H9 (cell line): ENCODE measurements at regions not wholly inside any gene's neighbourhood (a gene's known extent, or its start where the extent isn't known, plus 50 kb on each side); places are given as distances from the start of the nearest gene placed in this dataset.

Source experiments
- DNase-seq: peaks from one replicate; pipeline ENCODE4 v3.0.0-alpha.2; 2017
- H2AFZ ChIP-seq: one replicate; pipeline ENCODE4 v1.6.1; 2013; ENCODE audit warnings: mild to moderate bottlenecking, low read length, control low read depth, moderate library complexity
- H2AK5ac ChIP-seq: 2 replicates; pipeline ENCODE4 v1.6.1; 2013; ENCODE audit warnings: low read length, control low read depth, mixed read lengths; ENCODE audit not compliant: insufficient read length
- H2BK120ac ChIP-seq: one replicate; pipeline ENCODE4 v1.6.1; 2013; ENCODE audit warnings: low read depth, mild to moderate bottlenecking, low read length, control low read depth, inconsistent platforms; ENCODE audit not compliant: poor library complexity, severe bottlenecking
- H2BK12ac ChIP-seq: 2 replicates; pipeline ENCODE4 v1.6.1; 2013; ENCODE audit warnings: low read length, control low read depth, mixed read lengths, low read depth; ENCODE audit not compliant: insufficient read length
- H2BK15ac ChIP-seq: 2 replicates; pipeline ENCODE4 v1.6.1; 2013; ENCODE audit warnings: low read depth, low read length, control low read depth
- H2BK20ac ChIP-seq: one replicate; pipeline ENCODE4 v1.6.1; 2013; ENCODE audit warnings: low read depth, mild to moderate bottlenecking, low read length, control low read depth, inconsistent platforms; ENCODE audit not compliant: poor library complexity, severe bottlenecking
- H2BK5ac ChIP-seq: 2 replicates; pipeline ENCODE4 v1.6.1; 2013; ENCODE audit warnings: low read length, control low read depth, mixed read lengths; ENCODE audit not compliant: insufficient read length
- H3K14ac ChIP-seq: 2 replicates; pipeline ENCODE4 v1.6.1; 2013; ENCODE audit warnings: low read length, control low read depth; ENCODE audit not compliant: insufficient read depth
- H3K18ac ChIP-seq: 2 replicates; pipeline ENCODE4 v1.6.1; 2013; ENCODE audit warnings: low read depth, mild to moderate bottlenecking, mixed read lengths, low read length, control low read depth; ENCODE audit not compliant: insufficient read length
- H3K23ac ChIP-seq: 2 replicates; pipeline ENCODE4 v1.6.1; 2013; ENCODE audit warnings: low read length, control low read depth, mixed read lengths, low read depth; ENCODE audit not compliant: insufficient read length
- H3K23me2 ChIP-seq: 2 replicates; pipeline ENCODE4 v1.6.1; 2013; ENCODE audit warnings: low read depth, mild to moderate bottlenecking, mixed read lengths, low read length, control low read depth; ENCODE audit not compliant: insufficient read length, poor library complexity, severe bottlenecking
- H3K27ac ChIP-seq: 2 replicates; pipeline ENCODE4 v1.5.1; 2013; ENCODE audit warnings: low read length, control low read depth, mixed read lengths, low read depth; ENCODE audit not compliant: insufficient read length
- H3K27me3 ChIP-seq: 2 replicates; pipeline ENCODE4 v1.6.1; 2013; ENCODE audit warnings: low read length, control low read depth, inconsistent platforms; ENCODE audit not compliant: insufficient read depth
- H3K4ac ChIP-seq: 2 replicates; pipeline ENCODE4 v1.6.1; 2013; ENCODE audit warnings: low read depth, mild to moderate bottlenecking, control low read depth, inconsistent platforms, low read length, moderate library complexity
- H3K4me1 ChIP-seq: 2 replicates; pipeline ENCODE4 v1.6.1; 2013; ENCODE audit warnings: low read length, control low read depth, inconsistent platforms; ENCODE audit not compliant: insufficient read depth
- H3K4me2 ChIP-seq: 2 replicates; pipeline ENCODE4 v1.6.1; 2013; ENCODE audit warnings: low read length, control low read depth, mixed read lengths; ENCODE audit not compliant: insufficient read length, insufficient read depth
- H3K56ac ChIP-seq: 2 replicates; pipeline ENCODE4 v1.6.1; 2013; ENCODE audit warnings: low read depth, mild to moderate bottlenecking, mixed read lengths, low read length, control low read depth; ENCODE audit not compliant: insufficient read length
- H3K79me1 ChIP-seq: 2 replicates; pipeline ENCODE4 v1.6.1; 2013; ENCODE audit warnings: low read depth, mild to moderate bottlenecking, moderate library complexity, low read length, control low read depth, inconsistent platforms; ENCODE audit not compliant: insufficient read depth, poor library complexity, severe bottlenecking
- H3K79me2 ChIP-seq: 2 replicates; pipeline ENCODE4 v1.6.1; 2013; ENCODE audit warnings: low read length, control low read depth, inconsistent platforms; ENCODE audit not compliant: insufficient read depth
- H3K9ac ChIP-seq: 2 replicates; pipeline ENCODE4 v1.6.1; 2013; ENCODE audit warnings: low read length, control low read depth, mixed read lengths; ENCODE audit not compliant: insufficient read length; ENCODE audit errors: extremely low read depth
- H3K9me3 ChIP-seq: one replicate; pipeline ENCODE4 v1.6.1; 2013; ENCODE audit warnings: low read depth, low read length, inconsistent platforms; ENCODE audit not compliant: control insufficient read depth
- H3T11ph ChIP-seq: one replicate; pipeline ENCODE4 v1.6.1; 2013; ENCODE audit warnings: mild to moderate bottlenecking, low read length, control low read depth, inconsistent platforms
- H4K20me1 ChIP-seq: one replicate; pipeline ENCODE4 v1.6.1; 2013; ENCODE audit not compliant: control insufficient read depth, insufficient read length, insufficient read depth
- H4K5ac ChIP-seq: 2 replicates; pipeline ENCODE4 v1.6.1; 2013; ENCODE audit warnings: low read depth, mild to moderate bottlenecking, mixed read lengths, low read length, control low read depth; ENCODE audit not compliant: insufficient read length
- H4K8ac ChIP-seq: replicated peaks from 2 replicates; pipeline ENCODE4 v1.6.1; 2013; ENCODE audit warnings: low read length, control low read depth, mixed read lengths, low read depth; ENCODE audit not compliant: insufficient read length
- H4K91ac ChIP-seq: 2 replicates; pipeline ENCODE4 v1.6.1; 2013; ENCODE audit warnings: low read depth, mild to moderate bottlenecking, moderate library complexity, mixed read lengths, low read length, control low read depth; ENCODE audit not compliant: insufficient read length
- H3K27ac Mint-ChIP-seq, 3 experiments: 2 replicates in 2 of 3; 3 replicates in 1 of 3; pipeline ENCODE4 v1.8.0; 2020 to 2021; ENCODE audit warnings: mixed read lengths in 3 of 3, mild to moderate bottlenecking in 1 of 3, moderate library complexity in 1 of 3
- H3K27me3 Mint-ChIP-seq: 2 replicates; pipeline ENCODE4 v1.8.0; 2021; ENCODE audit warnings: low read depth, mild to moderate bottlenecking, moderate library complexity, mixed read lengths
- H3K36me3 Mint-ChIP-seq, 3 experiments: 2 replicates in 2 of 3; 3 replicates in 1 of 3; pipeline ENCODE4 v1.8.0; 2020 to 2021; ENCODE audit warnings: low read depth in 3 of 3, mixed read lengths in 3 of 3; ENCODE audit not compliant: insufficient read depth in 1 of 3
- H3K4me1 Mint-ChIP-seq, 2 experiments: 2 replicates each; pipeline ENCODE4 v1.8.0; 2020; ENCODE audit warnings: mixed read lengths in 2 of 2
- H3K4me3 Mint-ChIP-seq, 2 experiments: 2 replicates in 1 of 2; 3 replicates in 1 of 2; pipeline ENCODE4 v1.8.0; 2020 to 2021; ENCODE audit warnings: mild to moderate bottlenecking in 2 of 2, mixed read lengths in 2 of 2, moderate library complexity in 1 of 2
- H3K9me3 Mint-ChIP-seq, 2 experiments: 2 replicates in 1 of 2; 3 replicates in 1 of 2; pipeline ENCODE4 v1.8.0; 2020; ENCODE audit warnings: mild to moderate bottlenecking in 2 of 2, mixed read lengths in 2 of 2, moderate library complexity in 1 of 2
- CTCF ChIP-seq: fragments of 200-600 bp; sonication (generic); conservative IDR thresholded peaks from 3 replicates; pipeline ENCODE4 v1.8.0; 2021; ENCODE audit warnings: antibody characterized with exemption, mild to moderate bottlenecking
- WGBS: extraction: QIAGEN DNeasy Blood & Tissue Kit; methylation state at CpG from one replicate; pipeline ENCODE4 v1.1.7; 2013; ENCODE audit warnings: missing lambda C conversion rate, low lambda C conversion rate, mixed read lengths; ENCODE audit not compliant: insufficient read length; ENCODE audit errors: extremely low coverage; 5-methylcytosine and 5-hydroxymethylcytosine counted together

GRCh38 chr1:5150191-5150590, 495.8 kb downstream of the AJAP1 start:
- no peak overlapping the region for H3K9ac ChIP-seq
- H3K4me1 ChIP-seq, result no peaks in the 10 kb centered on the region
- Mint-ChIP-seq H3K36me3 (peaks cover 2 to 14% (median 3%) of the 10 kb centered on the region in 3 experiments), H3K9me3 (peaks cover 16 to 18% of the 10 kb centered on the region in 2 experiments), H3K27ac (no peak overlapping the region), H3K4me1 (peaks cover 0 to 2% of the 10 kb centered on the region in 2 experiments; a peak in 2 of 4 replicates), H3K4me3 (no peak overlapping the region), H3K27me3 (peaks cover 24% of the 10 kb centered on the region)
- H3K9me3 ChIP-seq, result no peaks in the 10 kb centered on the region
- DNase-seq, result no peak
- no peak overlapping the region for H2BK5ac ChIP-seq
- no peaks in the 10 kb centered on the region for H3K79me1 ChIP-seq
- no peak overlapping the region for H3K4me2 ChIP-seq
- no peak overlapping the region for H2AK5ac ChIP-seq
- H3T11ph ChIP-seq, result no peak overlapping the region
- no peak overlapping the region for H2AFZ ChIP-seq
- H2BK20ac ChIP-seq, result no peak overlapping the region
- H3K18ac ChIP-seq, result no peak overlapping the region
- H3K23me2 ChIP-seq, result no peaks in the 10 kb centered on the region
- no peak overlapping the region for H2BK12ac ChIP-seq
- no peak overlapping the region for H4K5ac ChIP-seq
- no peak for TF ChIP-seq CTCF
- H3K4ac ChIP-seq, result no peak overlapping the region
- H3K27ac ChIP-seq, result no peak overlapping the region
- no peak overlapping the region for H4K91ac ChIP-seq
- no CpG with 5 or more reads among the region's 2 CpGs for WGBS
- H4K8ac ChIP-seq, result no peak overlapping the region
- no peaks in the 10 kb centered on the region for H4K20me1 ChIP-seq
- no peak overlapping the region for H2BK120ac ChIP-seq
- H3K27me3 ChIP-seq, result no peaks in the 10 kb centered on the region
- no peak overlapping the region for H2BK15ac ChIP-seq
- H3K23ac ChIP-seq, result no peak overlapping the region
- no peak overlapping the region for H3K56ac ChIP-seq
- H3K79me2 ChIP-seq, result no peaks in the 10 kb centered on the region
- no peak overlapping the region for H3K14ac ChIP-seq
